Stimulated activated CD4-positive, alpha-beta T cell treated with anti-CD3 and anti-CD28 coated beads, Interleukin-1b, Interleukin-23, amount 100 ng/mL, for 48 hours (primary cell): ENCODE measurements at regions not wholly inside any gene's neighbourhood (a gene's known extent, or its start where the extent isn't known, plus 50 kb on each side); places are given as distances from the start of the nearest gene placed in this dataset.
"Not testable (repeated sequence)": the region's sequence is repeated elsewhere in the genome, so short reads cannot be mapped to it uniquely, and the experiment has no call there.

Source experiments
- DNase-seq: peaks from one replicate; pipeline ENCODE4 v3.0.0-alpha.2; 2020

DNA sequence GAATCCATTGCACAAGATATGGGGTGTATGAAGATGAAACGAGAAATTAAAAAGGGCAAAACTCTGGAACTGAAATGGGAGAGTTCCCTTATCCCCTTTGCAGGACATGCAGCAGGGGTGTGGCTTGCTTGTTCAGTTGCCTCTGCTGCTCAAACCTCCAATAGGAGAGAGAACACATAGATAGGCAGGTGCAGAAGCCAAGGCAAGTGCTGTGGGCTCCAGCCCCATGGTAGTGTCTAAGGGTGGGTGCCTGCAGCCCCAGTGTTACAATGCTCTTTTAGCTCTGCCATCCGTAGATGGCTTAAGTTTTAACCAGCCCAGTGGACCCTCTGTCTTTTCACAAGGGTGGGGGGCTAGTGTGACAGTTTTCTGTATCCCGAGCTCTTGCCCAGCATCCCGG is 69.7 kb downstream of the CMAS start:
- DNase-seq, result no peak

DNA sequence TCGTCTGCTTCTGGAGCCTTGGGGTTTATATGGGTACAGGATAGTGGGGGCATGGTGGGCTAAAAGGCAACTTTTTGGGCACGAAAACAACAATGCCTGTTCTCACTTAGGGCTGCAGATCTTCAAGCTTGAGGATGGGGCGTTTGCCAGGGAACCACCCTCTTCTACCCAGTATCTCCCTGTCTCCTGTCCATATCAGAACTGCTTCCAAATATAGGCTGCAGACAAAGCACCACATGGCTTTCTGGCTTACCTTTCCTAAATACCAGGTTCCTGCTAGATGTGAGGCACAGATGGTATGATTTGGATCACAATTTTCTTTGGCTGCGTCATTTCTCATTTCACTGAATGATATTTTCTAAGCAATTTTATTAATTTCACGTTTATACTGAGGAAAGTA is 70.4 kb downstream of the CMAS start:
- DNase-seq, result no peak

DNA sequence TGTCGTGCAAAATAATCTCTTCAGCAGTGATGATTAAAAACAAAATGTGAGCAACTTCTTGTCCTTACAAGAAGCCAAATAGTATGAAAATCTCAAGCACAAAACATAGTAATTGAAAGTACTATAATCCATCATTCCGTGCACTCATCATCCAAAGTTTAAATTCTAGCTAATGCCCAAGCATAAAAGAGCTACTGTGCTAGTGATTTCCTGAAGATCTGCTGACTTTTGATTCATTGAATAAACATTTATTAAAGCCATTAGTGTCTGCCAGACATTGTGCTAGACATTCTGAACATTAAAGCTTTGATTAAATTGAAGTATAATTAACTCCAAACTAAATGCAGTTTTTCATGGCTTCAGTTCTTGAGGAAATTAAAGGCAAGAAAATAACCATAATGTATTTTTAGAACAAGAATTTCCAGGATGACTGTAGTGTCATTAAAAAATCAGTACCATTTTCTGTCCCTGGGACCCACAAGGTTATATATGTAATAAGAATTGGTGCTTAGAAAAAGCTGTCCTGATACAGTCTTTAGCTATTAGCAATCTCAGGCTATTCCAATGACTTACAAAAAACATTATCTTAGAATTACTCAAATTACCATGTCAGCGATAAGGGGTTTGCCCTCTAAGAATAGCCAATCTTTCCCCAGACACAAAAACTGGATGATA is 71.7 kb downstream of the CMAS start:
- no peak for DNase-seq

DNA sequence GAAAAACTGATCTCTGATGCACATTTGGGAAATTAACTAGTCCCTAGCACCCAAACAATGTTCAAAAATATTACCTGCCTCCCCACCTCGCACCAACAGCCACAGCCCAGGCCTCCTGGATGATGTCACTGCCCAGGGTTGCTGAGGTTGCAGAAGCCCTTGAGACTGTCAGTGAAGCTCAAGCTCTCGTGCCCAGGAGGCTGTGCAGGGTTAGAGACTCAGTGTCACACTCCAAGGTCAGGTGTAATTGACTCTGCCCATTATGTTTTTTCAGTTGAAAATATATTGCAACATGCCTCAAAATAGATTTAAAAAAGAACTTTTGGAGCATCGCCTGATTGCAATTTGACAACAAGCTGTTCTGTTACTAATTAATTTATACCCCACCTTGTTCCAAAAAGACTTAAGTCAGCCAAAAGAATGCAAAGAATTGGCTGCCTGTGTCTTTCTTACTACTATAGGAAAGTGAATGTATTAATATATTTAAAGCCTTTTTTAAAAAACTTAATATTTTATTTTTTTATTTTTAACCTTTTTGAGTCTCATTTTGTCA is 72.3 kb downstream of the CMAS start:
- no peak for DNase-seq

DNA sequence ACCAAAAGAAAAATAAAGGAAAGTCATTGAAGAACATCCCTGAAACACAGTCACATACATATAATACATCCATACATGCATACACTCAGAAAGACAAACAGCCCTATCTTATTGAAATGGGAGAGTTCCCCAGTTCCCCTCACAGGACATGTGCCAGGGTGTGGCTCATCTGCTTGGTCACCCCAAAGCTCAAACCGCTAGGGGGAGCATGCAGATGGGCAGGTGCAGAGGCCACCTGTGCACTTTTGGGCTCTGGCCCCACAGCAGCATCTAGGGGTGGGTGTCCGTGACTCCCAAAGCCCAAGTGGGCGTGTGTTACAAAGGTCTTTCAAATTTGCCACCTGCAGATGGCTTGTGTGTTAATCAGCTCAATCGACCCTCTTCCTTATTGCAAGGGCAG is 75.2 kb downstream of the CMAS start:
- peak; percentile 31 for DNase-seq

DNA sequence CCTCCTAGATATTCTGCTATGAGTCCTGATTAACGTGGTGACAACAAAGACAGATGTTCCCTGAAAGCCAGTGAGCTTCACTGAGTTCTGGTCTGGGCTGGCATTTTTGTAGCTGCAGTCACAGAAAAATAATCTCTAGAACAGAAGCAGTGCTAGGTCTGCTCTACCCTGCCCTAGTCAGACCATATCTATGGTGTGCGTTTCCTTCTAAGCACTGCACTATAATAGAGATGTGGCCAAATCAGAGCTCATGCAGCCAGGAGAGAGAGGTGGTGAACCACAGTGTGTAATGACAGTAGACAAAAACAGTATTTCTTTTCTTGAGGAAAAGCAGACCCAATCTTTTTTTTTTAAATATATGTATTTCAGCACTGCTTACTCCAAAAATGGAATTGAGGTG is 76.3 kb downstream of the CMAS start:
- no peak for DNase-seq

DNA sequence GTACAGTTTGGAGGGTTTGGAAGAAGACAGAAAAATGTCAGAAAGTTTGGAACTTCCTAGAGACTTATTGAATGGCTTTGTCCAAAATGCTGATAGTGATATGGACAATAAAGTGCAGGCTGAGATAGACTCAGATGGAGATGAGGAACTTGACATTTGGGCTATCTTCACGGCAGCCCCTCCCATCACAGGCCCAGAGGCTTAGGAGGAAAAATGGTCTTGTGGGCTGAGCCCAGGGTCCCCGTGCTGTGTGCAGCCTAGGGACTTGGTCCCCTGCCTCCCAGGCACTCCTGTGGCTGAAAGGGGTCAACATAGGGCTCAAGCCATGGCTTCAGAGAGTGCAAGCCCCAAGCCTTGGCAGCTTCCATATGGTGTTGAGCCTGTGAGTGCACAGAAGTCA is 79.0 kb downstream of the CMAS start:
- DNase-seq, result no peak

DNA sequence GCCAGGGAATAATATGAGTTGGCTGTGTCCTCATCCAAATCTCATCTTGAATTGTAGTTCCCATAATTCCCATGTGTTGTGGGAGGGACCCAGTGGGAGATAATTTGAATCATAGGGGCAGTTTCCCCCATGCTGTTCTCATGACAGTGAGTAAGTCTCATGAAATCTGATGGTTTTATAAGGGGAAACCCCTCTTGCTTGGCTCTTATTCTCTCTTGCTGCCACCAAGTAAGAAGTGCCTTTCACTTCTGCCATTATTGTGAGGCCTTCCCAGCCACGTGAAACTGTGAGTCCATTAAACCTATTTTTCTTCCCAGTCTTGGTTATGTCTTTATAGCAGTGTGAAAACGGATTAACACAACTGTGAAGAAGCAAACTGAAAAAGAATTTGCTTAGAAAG is 80.1 kb downstream of the CMAS start:
- DNase-seq, result not testable (repeated sequence)

DNA sequence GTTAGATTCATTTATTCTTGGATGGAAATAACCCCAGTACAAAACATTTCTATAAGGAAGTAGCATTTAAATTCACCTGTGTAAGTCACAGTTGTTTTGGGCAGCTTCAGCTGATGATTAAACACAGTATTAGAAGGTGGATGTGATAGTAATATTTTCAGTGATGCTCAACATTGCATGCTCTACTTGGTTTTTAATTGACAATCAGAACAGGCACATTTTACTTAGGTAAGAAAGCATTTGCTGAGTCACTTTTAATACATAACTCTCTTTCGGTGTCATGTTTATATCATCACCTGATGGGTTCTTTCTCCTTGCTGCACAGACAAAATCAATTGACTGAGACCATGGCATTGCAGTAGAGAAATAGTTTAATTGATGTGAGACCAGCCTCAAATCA is 80.7 kb downstream of the CMAS start:
- DNase-seq, result no peak

DNA sequence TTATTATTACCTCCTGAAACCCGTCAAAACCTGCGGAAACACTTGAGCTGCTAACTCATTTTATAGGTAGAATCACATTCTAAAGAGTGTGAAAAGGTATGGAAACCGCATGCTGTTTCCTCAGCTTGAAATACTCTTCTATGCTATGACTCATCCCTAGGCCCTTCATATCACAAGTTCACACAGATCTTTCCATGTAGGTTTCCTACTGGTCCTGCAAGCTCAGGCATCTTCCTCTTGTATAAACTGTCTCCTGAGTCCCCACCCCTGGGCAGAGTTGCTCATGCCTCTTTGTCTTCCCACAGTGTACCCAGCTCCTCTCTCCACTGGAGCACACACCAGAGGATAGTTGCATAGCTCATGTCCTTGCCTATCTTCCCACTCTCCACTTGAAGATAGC is 84.7 kb downstream of the CMAS start:
- no peak for DNase-seq

DNA sequence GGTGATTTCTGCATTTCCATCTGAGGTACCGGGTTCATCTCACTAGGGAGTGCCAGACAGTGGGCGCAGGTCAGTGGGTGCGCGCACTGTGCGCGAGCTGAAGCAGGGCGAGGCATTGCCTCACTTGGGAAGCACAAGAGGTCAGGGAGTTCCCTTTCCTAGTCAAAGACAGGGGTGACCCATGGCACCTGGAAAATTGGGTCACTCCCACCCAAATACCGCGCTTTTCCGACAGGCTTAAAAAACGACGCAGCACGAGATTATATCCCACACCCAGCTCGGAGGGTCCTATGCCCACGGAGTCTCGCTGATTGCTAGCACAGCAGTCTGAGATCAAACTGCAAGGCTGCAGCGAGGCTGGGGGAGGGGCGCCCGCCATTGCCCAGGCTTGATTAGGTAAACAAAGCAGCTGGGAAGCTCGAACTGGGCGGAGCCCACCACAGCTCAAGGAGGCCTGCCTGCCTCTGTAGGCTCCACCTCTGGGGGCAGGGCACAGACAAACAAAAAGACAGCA is 90.6 kb downstream of the CMAS start:
- DNase-seq, result not testable (repeated sequence)
